HPDE6-E6E7 (cell line): ENCODE measurements at regions not wholly inside any gene's neighbourhood (a gene's known extent, or its start where the extent isn't known, plus 50 kb on each side); places are given as distances from the start of the nearest gene placed in this dataset.

Source experiments
- DNase-seq: peaks from one replicate; pipeline ENCODE4 v3.0.0; 2011; ENCODE audit warnings: missing footprints; ENCODE audit errors: extremely low spot score

DNA sequence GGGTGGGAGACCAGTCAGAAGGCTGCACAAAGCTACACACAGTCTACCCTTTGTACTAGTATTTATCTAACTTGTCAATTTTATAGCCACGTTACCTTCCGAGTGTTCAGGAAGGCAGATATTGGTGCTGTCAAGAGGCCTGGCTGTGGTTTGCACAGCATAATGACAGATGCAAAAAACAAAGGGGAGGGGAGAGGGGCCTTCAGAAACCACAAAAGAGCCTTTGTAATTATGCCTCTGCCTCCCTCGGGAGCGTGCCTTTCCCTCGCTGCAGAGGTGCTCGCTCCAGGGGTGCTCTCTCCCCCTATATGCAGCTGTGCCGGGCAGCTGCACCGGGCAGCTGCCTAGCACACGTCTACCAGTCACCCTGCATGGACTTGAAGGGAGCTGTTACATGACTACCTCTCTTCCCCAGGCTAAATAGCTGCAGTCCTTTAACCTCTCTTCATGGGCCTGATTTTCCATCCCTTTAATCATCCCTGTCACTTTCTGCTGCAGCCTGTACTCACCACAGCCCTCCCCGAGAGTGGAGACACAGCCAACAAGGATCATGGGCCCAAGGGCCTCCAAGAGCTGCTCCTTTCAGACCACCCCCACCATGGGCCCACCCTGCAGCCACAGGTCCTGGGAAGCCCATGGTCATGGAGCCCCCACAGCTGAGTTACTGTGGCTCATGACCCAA is 168.4 kb upstream of the PKDCC start:
- no peak for DNase-seq

DNA sequence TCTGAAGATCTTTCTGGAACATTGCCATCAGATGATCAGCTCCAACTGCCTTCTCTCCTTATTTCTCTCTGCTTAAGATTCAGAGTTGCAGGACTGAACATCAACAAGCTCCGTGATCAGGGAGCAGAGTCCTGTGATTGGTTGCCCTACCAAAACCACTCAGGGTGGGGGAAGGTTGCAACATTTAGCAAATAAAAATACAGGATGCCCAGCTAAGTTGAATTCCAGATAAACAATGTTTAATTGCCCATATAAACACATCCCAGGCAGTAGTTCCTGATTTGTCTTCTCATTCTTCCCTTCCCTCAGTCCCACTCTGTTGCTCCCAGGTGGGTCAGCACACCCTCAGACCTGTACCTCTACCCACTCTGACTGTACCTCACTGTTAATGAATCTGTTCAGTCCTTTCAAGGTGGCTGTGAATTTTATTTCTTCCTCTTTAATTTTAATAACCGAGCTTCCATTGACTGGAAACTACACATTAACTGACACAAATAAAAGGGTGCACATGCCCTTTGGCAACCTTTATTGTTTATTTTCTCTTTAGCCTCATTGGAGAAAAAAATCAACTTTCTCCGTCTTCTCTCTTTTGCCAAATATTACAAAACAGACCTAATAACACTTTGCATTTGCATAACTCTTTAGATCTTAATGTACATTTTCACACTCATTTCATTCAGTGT is 167.1 kb upstream of the PKDCC start:
- DNase-seq, result no peak

DNA sequence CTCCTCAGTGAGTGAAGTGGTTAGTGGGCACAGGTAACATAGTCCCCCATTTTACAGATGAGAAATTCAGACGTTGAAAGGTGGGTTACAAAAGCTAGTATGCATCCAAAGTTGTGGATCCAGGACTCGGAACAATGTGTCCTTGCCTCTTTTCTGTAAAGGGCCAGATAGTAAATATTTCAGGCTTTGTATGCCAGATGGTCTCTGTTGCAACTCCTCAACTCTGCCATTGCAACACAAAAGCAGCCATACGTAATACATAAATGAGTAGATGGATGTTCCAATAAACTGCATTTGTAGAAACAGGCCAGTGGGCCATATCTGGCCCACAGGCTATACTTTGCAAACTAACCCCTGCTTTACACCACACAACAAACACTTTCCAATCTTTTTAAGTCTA is 166.6 kb upstream of the PKDCC start:
- no peak for DNase-seq

DNA sequence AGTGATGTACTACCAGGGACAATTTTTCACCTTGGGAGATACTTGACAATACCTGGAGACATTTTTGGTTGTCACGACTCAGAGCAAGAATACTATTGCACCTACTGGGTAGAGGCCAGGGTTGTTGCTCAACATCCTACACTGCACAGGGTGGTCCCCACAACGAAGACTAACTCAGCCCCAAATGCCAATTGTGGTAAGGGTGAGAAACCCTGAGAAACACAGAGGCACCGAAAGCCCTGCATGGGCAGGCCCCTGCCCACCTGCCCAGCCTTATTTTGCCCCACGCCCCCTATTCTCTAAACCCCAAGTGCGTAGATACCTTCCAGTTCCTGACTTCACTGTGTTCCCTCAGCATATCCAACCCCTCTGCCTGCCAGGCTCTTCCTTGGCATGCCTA is 163.1 kb upstream of the PKDCC start:
- DNase-seq, result no peak

- DNase-seq, result no peak
Observed at GRCh38 chr2:41886145-41886664, 161.6 kb upstream of the PKDCC start.

- no peak for DNase-seq
Observed at GRCh38 chr2:41886757-41887156, 161.1 kb upstream of the PKDCC start.

- no peak for DNase-seq
Observed at GRCh38 chr2:41890341-41890740, 157.5 kb upstream of the PKDCC start.

DNA sequence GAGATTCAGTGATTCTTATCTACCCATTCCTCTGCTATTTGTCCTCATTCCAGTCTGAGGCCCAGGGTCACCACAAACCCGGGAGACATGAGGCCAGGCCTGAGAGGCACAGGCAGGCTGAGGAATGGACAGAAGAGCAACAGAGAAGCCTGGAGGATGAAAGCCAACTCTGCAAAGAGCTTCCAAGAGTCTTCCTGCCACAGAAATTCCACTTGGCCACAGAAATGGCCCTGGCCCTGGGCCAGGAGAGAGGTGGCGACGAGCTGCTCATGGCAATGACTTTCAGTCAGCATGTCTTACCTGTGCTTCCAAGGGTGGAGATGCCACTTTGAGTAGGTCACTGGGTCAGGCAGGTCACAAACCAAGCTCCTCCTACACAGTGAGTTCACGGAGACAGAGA is 155.3 kb upstream of the PKDCC start:
- DNase-seq, result no peak

DNA sequence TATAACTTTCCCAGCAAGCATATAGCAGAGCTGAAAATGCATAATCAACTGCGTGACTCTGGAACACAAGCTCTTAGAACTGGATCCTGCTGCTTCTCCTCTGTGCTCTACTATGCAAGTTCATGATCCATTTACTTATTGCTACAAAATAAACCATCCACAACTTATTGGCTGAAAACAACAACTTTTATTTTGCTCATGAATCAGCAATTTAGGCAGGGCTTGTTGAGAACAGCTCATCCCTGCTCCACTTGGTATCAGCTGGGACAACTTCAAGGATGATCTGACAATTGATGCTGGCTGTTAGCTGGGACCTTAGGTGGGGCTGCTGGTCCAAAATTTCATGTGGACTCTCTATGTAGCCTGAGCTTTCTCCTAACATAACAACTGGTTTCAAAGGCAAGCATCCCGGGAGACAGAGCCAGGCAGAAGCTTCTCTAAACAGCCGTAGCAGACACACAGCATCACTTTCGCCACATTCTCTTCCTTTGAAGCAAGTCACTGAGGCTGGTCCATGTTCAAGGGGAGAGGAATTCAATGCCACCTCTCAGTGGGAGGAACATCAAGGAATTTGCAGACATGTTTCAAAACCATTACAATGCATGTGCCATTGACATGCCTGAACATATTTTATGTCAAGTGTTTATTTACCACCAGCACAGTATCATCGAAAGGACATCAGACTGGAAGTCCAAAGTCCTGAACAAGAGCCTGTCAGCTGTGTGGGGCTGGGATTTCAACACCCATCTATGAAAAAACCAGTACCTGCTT is 153.1 kb upstream of the PKDCC start:
- no peak for DNase-seq

DNA sequence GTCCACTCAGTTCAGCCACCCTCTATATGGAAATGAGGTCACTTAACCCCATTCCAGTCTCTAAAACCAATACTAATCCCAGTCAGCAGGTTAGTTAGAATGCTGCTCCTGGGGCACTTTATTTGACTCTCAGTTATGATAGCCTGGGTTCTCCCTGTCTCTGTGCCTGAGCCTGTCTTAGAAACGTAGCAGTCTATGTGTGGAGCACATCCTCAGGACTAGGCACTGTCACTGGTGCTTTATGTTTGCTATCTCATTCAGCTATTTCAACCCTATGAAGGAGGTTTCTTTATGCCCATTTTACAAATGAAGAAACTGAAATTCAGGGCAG is 152.5 kb upstream of the PKDCC start:
- no peak for DNase-seq

DNA sequence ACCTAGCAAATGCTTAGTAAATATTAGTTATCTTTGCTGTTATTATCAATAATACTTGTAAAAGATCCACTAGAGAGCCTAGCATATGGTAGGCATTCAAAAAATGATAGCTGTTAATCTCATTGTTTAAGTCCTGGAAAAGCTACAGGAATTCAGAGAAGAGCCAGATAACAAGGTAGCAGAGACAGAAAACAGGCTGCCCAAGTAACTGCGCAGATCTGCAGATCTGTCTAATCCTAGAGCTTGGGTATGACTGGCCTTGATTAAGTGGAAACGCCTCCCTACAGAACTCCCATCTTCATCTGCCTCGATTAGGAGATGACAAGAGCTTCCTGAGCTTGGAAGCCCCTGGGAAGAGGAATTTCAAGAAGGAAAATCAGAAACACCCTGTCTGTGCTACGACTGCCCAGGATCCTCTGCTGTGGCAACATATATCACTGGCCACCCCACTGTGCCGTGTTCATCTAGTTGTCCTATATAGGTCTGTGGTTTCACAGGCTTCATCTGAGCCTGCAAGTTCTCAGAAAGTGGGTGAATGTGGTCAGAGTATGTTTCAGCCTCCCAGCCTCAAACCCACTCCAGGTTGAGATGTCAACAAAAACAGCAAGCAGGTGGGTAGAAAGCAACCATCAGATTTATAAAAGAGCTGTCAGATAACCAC is 151.5 kb upstream of the PKDCC start:
- no peak for DNase-seq

DNA sequence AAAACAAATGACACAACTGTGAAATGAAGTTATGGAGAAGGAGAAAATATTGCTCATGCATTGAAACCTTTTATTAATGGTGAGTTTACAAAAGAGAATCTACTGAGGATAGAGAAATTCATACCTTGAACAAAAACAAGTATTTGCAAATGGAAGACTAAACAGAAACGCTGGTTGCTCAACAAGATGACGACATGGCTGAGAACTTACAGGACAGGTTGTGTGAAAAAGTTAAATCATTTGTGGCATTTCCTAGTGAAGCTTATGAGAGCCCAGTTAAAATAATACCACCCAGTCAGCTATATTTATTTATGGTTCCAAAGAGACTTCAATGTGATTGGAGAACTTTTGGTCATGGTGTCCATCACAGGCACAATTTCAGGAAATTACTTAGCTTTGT is 148.6 kb upstream of the PKDCC start:
- no peak for DNase-seq

DNA sequence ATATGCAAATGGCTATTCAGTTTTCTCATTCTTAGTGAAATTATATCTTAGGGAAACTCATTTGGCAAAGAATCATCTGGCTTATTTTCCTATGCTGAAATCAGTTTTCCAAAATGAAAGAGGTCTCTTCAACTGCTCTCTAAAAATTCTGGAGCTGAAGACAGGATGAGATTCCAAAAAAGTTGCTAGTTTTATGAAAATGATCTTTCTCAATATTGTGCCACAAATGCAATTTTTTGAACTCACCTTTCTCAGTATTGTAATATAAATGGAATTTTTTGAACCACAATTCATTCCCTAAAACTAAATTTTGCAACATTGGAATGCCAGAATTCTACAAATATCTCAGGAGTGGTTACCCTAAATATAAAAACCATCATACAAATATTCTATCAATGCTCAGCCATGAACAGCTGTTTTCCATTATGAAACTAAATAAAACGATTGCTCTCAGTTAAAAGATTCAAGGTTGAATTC is 147.7 kb upstream of the PKDCC start:
- no peak for DNase-seq

DNA sequence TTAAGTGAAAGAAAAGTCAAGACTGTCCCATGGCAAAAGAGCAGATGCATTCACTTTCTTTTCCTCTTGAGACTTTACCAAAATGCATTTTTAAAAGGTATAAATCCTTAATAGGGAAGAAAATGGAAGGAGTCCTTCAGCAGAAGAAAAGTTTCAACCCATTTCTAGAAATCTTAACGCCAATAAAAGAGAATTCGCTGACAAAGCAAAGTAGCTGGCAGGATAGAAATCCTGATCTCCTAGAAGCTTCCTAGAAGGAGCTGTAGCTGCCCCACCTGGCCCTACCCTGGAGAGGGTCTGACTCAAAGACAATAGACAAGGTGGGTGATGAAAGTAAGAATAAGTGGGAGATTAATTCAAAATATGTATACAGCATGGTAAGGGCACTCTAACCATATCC is 144.9 kb upstream of the PKDCC start:
- no peak for DNase-seq

DNA sequence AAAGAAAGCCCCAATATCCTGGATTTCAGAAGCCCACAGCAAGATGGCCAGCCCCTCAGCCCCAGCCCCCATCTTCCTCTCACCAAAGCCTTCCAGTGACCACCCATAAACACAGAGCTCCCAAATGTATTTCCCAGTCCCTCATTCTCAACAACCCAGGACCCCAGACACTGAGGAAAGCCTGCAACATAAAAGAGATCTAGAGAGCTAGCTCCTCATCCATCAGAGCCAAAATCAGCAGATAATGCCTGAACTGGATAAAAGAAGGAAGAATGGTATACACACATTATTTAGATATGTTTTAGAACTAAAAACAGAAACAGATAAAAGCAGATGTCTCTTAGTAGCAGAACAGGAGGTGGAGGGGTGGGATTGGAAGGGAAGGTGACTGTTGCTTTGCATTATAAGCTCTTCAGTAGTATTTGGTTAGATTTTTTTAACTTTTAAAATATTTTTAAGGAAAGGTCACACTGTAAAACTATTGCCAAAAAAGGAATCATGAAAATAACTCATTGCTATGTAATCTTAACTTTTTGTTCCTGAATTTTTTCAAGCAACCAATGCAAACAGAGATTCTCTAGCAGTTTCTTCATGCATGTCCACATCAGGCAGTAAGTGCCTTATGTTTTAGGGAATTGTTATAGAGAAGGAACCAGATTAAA is 144.2 kb upstream of the PKDCC start:
- no peak for DNase-seq

- DNase-seq, result no peak
Observed at GRCh38 chr2:41904459-41904858, 143.4 kb upstream of the PKDCC start.

DNA sequence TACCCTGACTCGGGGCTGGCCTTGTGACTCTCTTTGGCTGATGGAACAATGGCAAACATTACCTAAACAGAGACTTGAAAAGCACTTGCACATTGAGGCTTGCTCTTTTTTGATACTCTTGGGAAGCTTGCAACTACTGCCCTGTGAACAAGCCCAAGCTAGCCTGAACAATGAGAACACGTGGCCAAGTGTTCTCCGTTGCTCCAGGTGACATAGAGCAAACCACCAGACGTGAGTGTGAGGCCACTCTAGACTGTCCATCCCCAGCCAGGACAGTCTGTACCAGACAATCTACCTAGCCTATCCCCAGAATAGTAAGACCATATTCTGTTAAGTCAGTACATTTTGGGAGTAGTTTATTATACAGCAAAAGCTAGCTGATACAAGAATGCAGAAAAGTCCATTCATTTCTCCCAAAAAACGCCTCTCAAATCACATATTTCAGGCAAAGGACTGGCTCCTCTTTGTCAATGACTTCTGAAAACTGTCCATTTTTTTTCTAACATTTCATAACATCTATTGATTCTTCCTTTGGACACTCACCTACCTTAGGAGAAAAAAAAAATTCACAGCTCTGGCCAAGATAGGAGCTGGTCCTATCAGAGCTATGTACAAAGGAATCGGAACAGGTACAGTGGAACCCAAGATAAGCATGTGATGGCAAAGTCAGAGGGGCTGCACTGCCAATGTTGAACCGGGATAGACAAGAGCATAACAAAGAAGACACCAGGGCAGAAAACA is 142.1 kb upstream of the PKDCC start:
- DNase-seq, result no peak

DNA sequence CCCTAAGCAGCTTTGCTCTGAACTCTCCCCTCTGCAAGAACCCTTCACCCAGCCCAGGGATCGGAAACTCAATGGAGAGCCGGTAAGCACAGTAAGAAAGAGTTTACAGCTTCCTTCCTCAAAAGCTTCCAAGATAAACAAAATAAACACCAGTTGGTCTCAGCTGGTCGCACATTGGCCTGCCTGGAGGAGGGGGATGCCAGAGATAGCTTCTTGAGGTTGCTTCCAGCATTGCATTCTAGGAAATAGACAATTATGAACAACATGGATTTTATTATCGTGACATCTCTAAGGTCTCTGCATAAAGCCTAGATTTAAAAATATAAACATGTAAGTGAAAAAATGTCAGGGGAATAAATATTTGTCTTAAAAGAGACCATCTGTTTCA is 141.5 kb upstream of the PKDCC start:
- no peak for DNase-seq

- DNase-seq, result no peak
Observed at GRCh38 chr2:41907141-41907540, 140.7 kb upstream of the PKDCC start.

GRCh38 chr2:41907771-41908207 is 140.0 kb upstream of the PKDCC start:
- no peak for DNase-seq

DNA sequence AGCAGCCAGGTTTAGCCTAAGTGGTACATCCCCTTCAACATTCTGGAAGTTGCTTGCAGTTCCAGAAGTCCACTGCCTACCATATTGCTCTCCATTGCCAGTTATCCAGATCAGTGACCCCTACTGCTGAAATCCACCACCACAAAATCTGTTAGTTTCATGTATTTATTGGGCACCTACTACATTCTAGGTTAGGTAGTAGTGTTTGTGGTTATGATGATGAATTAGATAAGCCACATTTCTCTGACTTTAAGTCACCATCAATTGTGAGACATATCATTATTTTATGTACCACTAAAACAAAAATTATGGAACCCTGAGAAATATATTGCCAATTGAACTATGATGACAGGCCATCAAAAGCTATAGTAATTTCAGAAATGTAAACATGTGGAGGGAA is 139.5 kb upstream of the PKDCC start:
- no peak for DNase-seq
